SJCRH30 (cell line): ENCODE measurements at regions not wholly inside any gene's neighbourhood (a gene's known extent, or its start where the extent isn't known, plus 50 kb on each side); places are given as distances from the start of the nearest gene placed in this dataset.

Experiments used
- DNase-seq, 2 experiments: peaks; one replicate each; pipeline ENCODE4 v3.0.0-alpha.2; 2015 to 2020
- H3K27ac ChIP-seq: fragments of 250-450 bp; sonication (Bioruptor Pico); 2 replicates; pipeline ENCODE4 v1.5.1; 2020; ENCODE audit warnings: mild to moderate bottlenecking, moderate library complexity
- H3K27me3 ChIP-seq: fragments of 250-450 bp; sonication (Bioruptor Pico); 2 replicates; pipeline ENCODE4 v1.5.1; 2020; ENCODE audit warnings: mild to moderate bottlenecking, moderate library complexity
- H3K36me3 ChIP-seq: fragments of 250-450 bp; sonication (Bioruptor Pico); 2 replicates; pipeline ENCODE4 v1.5.1; 2020; ENCODE audit warnings: mild to moderate bottlenecking, moderate library complexity
- H3K4me1 ChIP-seq: fragments of 250-450 bp; sonication (Bioruptor Pico); 2 replicates; pipeline ENCODE4 v1.5.1; 2020; ENCODE audit warnings: mild to moderate bottlenecking, moderate library complexity
- H3K4me3 ChIP-seq: fragments of 250-450 bp; sonication (Bioruptor Pico); 2 replicates; pipeline ENCODE4 v1.5.1; 2020; ENCODE audit warnings: mild to moderate bottlenecking, moderate library complexity
- H3K9me3 ChIP-seq: fragments of 250-450 bp; sonication (Bioruptor Pico); replicated peaks from 2 replicates; pipeline ENCODE4 v1.5.1; 2020; ENCODE audit warnings: mild to moderate bottlenecking, moderate library complexity

GRCh38 chr9:32251539-32251938, 132.9 kb upstream of the ACO1 start:
- peak; percentile 45 to 79 for DNase-seq
- Histone ChIP-seq H3K36me3 (no peaks in the 10 kb centered on the region), H3K9me3 (no peaks in the 10 kb centered on the region), H3K27ac (no peak overlapping the region), H3K4me3 (no peak overlapping the region), H3K27me3 (no peaks in the 10 kb centered on the region), H3K4me1 (no peaks in the 10 kb centered on the region)

- H3K27me3 ChIP-seq, result no peaks in the 10 kb centered on the region
- no peaks in the 10 kb centered on the region for H3K4me1 ChIP-seq
- no peak overlapping the region for H3K27ac ChIP-seq
- DNase-seq, result no peak
- H3K36me3 ChIP-seq, result no peaks in the 10 kb centered on the region
- no peak overlapping the region for H3K4me3 ChIP-seq
- H3K9me3 ChIP-seq, result no peaks in the 10 kb centered on the region
These were observed 130.7 kb upstream of the ACO1 start for GRCh38 chr9:32253731-32254130.

- no peaks in the 10 kb centered on the region for H3K4me1 ChIP-seq
- no peaks in the 10 kb centered on the region for H3K9me3 ChIP-seq
- H3K27ac ChIP-seq, result no peak overlapping the region
- no peak overlapping the region for H3K4me3 ChIP-seq
- DNase-seq, result no peak
- no peaks in the 10 kb centered on the region for H3K36me3 ChIP-seq
- H3K27me3 ChIP-seq, result no peaks in the 10 kb centered on the region
These were observed 129.4 kb upstream of the ACO1 start for GRCh38 chr9:32255026-32255425.

- H3K4me1 ChIP-seq, result 0 out of 2 replicates have a peak, but pooled peaks cover 1% of the 10 kb centered on the region
- H3K4me3 ChIP-seq, result no peak overlapping the region
- no peaks in the 10 kb centered on the region for H3K36me3 ChIP-seq
- H3K9me3 ChIP-seq, result no peaks in the 10 kb centered on the region
- no peaks in the 10 kb centered on the region for H3K27me3 ChIP-seq
- DNase-seq, result no peak
- no peak overlapping the region for H3K27ac ChIP-seq
These were observed 126.0 kb upstream of the ACO1 start for GRCh38 chr9:32258482-32258881.

GRCh38 chr9:32260151-32260862, 124.1 kb upstream of the ACO1 start:
- H3K36me3 ChIP-seq, result no peaks in the 10 kb centered on the region
- H3K9me3 ChIP-seq, result no peaks in the 10 kb centered on the region
- no peak overlapping the region for H3K27ac ChIP-seq
- 0 out of 2 replicates have a peak, but pooled peaks cover 4% of the 10 kb centered on the region for H3K4me1 ChIP-seq
- no peaks in the 10 kb centered on the region for H3K27me3 ChIP-seq
- no peak overlapping the region for H3K4me3 ChIP-seq
- no peak for DNase-seq

GRCh38 chr9:32264170-32264864, 120.1 kb upstream of the ACO1 start:
- Histone ChIP-seq H3K9me3 (no peaks in the 10 kb centered on the region), H3K4me1 (0 out of 2 replicates have a peak, but pooled peaks cover 4% of the 10 kb centered on the region), H3K4me3 (no peak overlapping the region), H3K27ac (no peak overlapping the region), H3K27me3 (no peaks in the 10 kb centered on the region), H3K36me3 (no peaks in the 10 kb centered on the region)
- peak; percentile 10 to 34 for DNase-seq

- Histone ChIP-seq H3K9me3 (no peaks in the 10 kb centered on the region), H3K4me3 (no peak overlapping the region), H3K27me3 (no peaks in the 10 kb centered on the region), H3K36me3 (no peaks in the 10 kb centered on the region), H3K4me1 (0 out of 2 replicates have a peak, but pooled peaks cover 4% of the 10 kb centered on the region), H3K27ac (no peak overlapping the region)
- DNase-seq, result no peak
These were observed 119.4 kb upstream of the ACO1 start for GRCh38 chr9:32265037-32265436.

- Histone ChIP-seq H3K27ac (no peak overlapping the region), H3K9me3 (no peaks in the 10 kb centered on the region), H3K27me3 (no peaks in the 10 kb centered on the region), H3K36me3 (no peaks in the 10 kb centered on the region), H3K4me3 (no peak overlapping the region), H3K4me1 (no peaks in the 10 kb centered on the region)
- DNase-seq, result no peak
These were observed 105.5 kb upstream of the ACO1 start for GRCh38 chr9:32278991-32279390.

- peaks cover 1% of the 10 kb centered on the region; the same call in 1 of the 2 replicates for H3K4me1 ChIP-seq
These were observed 94.7 kb upstream of the ACO1 start for GRCh38 chr9:32289756-32290155.

GRCh38 chr9:32291370-32291769, 93.1 kb upstream of the ACO1 start:
- DNase-seq, result no peak

More at GRCh38 chr9:32289756-32290155, 94.7 kb upstream of the ACO1 start:
- H3K9me3 ChIP-seq, result no peaks in the 10 kb centered on the region
- DNase-seq, result no peak
- no peak overlapping the region for H3K4me3 ChIP-seq
- no peaks in the 10 kb centered on the region for H3K36me3 ChIP-seq
- no peak overlapping the region for H3K27ac ChIP-seq
- no peaks in the 10 kb centered on the region for H3K27me3 ChIP-seq

GRCh38 chr9:32292611-32293010, 91.8 kb upstream of the ACO1 start:
- no peaks in the 10 kb centered on the region for H3K27me3 ChIP-seq
- no peak for DNase-seq
- H3K27ac ChIP-seq, result no peak overlapping the region
- peaks cover 7% of the 10 kb centered on the region; the same call in 1 of the 2 replicates for H3K4me1 ChIP-seq
- H3K9me3 ChIP-seq, result no peaks in the 10 kb centered on the region
- H3K4me3 ChIP-seq, result no peak overlapping the region
- H3K36me3 ChIP-seq, result no peaks in the 10 kb centered on the region

More at GRCh38 chr9:32291370-32291769, 93.1 kb upstream of the ACO1 start:
- no peaks in the 10 kb centered on the region for H3K36me3 ChIP-seq
- H3K27me3 ChIP-seq, result no peaks in the 10 kb centered on the region
- no peaks in the 10 kb centered on the region for H3K9me3 ChIP-seq
- H3K4me3 ChIP-seq, result no peak overlapping the region
- peaks cover 7% of the 10 kb centered on the region; the same call in 1 of the 2 replicates for H3K4me1 ChIP-seq
- H3K27ac ChIP-seq, result no peak overlapping the region

GRCh38 chr9:32293091-32293490, 91.4 kb upstream of the ACO1 start:
- DNase-seq, result no peak
- no peaks in the 10 kb centered on the region for H3K9me3 ChIP-seq
- no peaks in the 10 kb centered on the region for H3K27me3 ChIP-seq
- no peak overlapping the region for H3K27ac ChIP-seq
- H3K4me1 ChIP-seq, result peaks cover 7% of the 10 kb centered on the region; the same call in 1 of the 2 replicates
- no peaks in the 10 kb centered on the region for H3K36me3 ChIP-seq
- no peak overlapping the region for H3K4me3 ChIP-seq

GRCh38 chr9:32294106-32294505, 90.3 kb upstream of the ACO1 start:
- no peaks in the 10 kb centered on the region for H3K9me3 ChIP-seq
- peaks cover 7% of the 10 kb centered on the region; the same call in 1 of the 2 replicates for H3K4me1 ChIP-seq
- no peak overlapping the region for H3K4me3 ChIP-seq
- H3K36me3 ChIP-seq, result no peaks in the 10 kb centered on the region
- H3K27ac ChIP-seq, result no peak overlapping the region; the same call in 1 of the 2 replicates
- H3K27me3 ChIP-seq, result no peaks in the 10 kb centered on the region
- peak in 1 of 2 experiments; percentile 17 for DNase-seq

- H3K27me3 ChIP-seq, result no peaks in the 10 kb centered on the region
- H3K4me1 ChIP-seq, result no peaks in the 10 kb centered on the region; the same call in 1 of the 2 replicates
- no peaks in the 10 kb centered on the region for H3K9me3 ChIP-seq
- no peak overlapping the region for H3K4me3 ChIP-seq
- DNase-seq, result peak in 1 of 2 experiments; percentile 13
- no peak overlapping the region for H3K27ac ChIP-seq
- H3K36me3 ChIP-seq, result no peaks in the 10 kb centered on the region
These were observed 84.1 kb upstream of the ACO1 start for GRCh38 chr9:32300373-32300772.

GRCh38 chr9:32304495-32304894, 79.9 kb upstream of the ACO1 start:
- DNase-seq, result no peak
- Histone ChIP-seq H3K36me3 (no peaks in the 10 kb centered on the region), H3K27ac (no peak overlapping the region), H3K27me3 (no peaks in the 10 kb centered on the region), H3K4me3 (no peak overlapping the region), H3K4me1 (no peaks in the 10 kb centered on the region), H3K9me3 (no peaks in the 10 kb centered on the region)
